Adrenal gland (tissue), 5 donors: ENCODE measurements at regions not wholly inside any gene's neighbourhood (a gene's known extent, or its start where the extent isn't known, plus 50 kb on each side); places are given as distances from the start of the nearest gene placed in this dataset.

Experiments
- POLR2A ChIP-seq, 2 donors: fragments of 450-650 bp; IDR thresholded peaks; one replicate each; pipeline ENCODE4 v1.6.1; 2017; ENCODE audit warnings: antibody characterized with exemption in 2 of 2, mild to moderate bottlenecking in 2 of 2, moderate library complexity in 1 of 2
- TF ChIP-seq, protein P1 (sequence below), 6 experiments: fragments of 450-650 bp in 4 of 6; fragments of 200-600 bp in 2 of 6; sonication (generic) in 1 of 6; IDR thresholded peaks; 1 replicate in 5 of 6; 2 replicates in 1 of 6; pipeline versions ENCODE4 v1.5.1 to v1.8.0; 2016 to 2021; ENCODE audit warnings: antibody characterized with exemption in 6 of 6, mild to moderate bottlenecking in 2 of 6, moderate library complexity in 1 of 6
- donor health status: DM: no; HTN: no; CAD: no.

DNA sequence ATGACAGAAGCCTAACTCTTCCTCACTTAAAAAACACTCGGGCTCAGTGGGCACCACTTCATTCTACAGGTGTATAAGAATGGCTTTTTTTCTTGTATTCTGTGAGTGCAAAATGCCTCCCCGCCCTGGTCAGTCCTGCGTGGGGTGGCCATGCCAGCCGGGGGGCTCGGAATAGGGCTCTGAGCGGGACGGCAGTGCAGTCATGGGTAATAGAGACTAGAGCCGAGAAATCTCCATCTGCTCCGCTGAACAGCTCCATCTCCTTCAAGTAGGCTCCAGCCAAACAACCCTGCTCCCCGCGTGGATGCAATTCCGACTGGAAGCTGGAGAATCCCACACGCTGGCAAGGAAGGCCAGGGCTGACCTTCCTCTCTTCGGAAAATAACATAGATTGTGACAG is 317.0 kb upstream of the IRX4 start:
- TF ChIP-seq, protein P1, sequence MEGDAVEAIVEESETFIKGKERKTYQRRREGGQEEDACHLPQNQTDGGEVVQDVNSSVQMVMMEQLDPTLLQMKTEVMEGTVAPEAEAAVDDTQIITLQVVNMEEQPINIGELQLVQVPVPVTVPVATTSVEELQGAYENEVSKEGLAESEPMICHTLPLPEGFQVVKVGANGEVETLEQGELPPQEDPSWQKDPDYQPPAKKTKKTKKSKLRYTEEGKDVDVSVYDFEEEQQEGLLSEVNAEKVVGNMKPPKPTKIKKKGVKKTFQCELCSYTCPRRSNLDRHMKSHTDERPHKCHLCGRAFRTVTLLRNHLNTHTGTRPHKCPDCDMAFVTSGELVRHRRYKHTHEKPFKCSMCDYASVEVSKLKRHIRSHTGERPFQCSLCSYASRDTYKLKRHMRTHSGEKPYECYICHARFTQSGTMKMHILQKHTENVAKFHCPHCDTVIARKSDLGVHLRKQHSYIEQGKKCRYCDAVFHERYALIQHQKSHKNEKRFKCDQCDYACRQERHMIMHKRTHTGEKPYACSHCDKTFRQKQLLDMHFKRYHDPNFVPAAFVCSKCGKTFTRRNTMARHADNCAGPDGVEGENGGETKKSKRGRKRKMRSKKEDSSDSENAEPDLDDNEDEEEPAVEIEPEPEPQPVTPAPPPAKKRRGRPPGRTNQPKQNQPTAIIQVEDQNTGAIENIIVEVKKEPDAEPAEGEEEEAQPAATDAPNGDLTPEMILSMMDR (IDR thresholded peaks at IDR 0.05) = no peak
- TF ChIP-seq POLR2A (IDR thresholded peaks at IDR 0.05) = no peak
